Neural progenitor cell (in vitro differentiated cells): ENCODE measurements at regions not wholly inside any gene's neighbourhood (a gene's known extent, or its start where the extent isn't known, plus 50 kb on each side); places are given as distances from the start of the nearest gene placed in this dataset.

ENCODE experiments used
- DNase-seq: peaks from one replicate; pipeline ENCODE4 v3.0.0-alpha.2; 2016; ENCODE audit warnings: low spot score
- H2AFZ ChIP-seq: fragments of 200-600 bp; sonication (generic); replicated peaks from 2 replicates; pipeline ENCODE4 v1.6.1; 2016; ENCODE audit warnings: antibody characterized with exemption
- H3F3A ChIP-seq: fragments of 200-600 bp; sonication (generic); 2 replicates; pipeline ENCODE4 v1.6.1; 2016; ENCODE audit warnings: antibody characterized with exemption, low read depth
- H3K27ac ChIP-seq: fragments of 200-600 bp; sonication (generic); 2 replicates; pipeline ENCODE4 v1.5.1; 2016; ENCODE audit warnings: mild to moderate bottlenecking
- H3K27me3 ChIP-seq: fragments of 200-600 bp; sonication (generic); 2 replicates; pipeline ENCODE4 v1.6.1; 2016; ENCODE audit warnings: mild to moderate bottlenecking, moderate library complexity
- H3K36me3 ChIP-seq: fragments of 200-600 bp; sonication (generic); 2 replicates; pipeline ENCODE4 v1.5.1; 2016
- H3K4me1 ChIP-seq: fragments of 200-600 bp; sonication (generic); 2 replicates; pipeline ENCODE4 v1.6.1; 2016; ENCODE audit warnings: mixed run types
- H3K4me2 ChIP-seq: fragments of 200-600 bp; sonication (generic); 2 replicates; pipeline ENCODE4 v1.6.1; 2016
- H3K4me3 ChIP-seq: fragments of 200-600 bp; sonication (generic); 2 replicates; pipeline ENCODE4 v1.5.1; 2016
- H3K79me2 ChIP-seq: fragments of 200-600 bp; sonication (generic); 2 replicates; pipeline ENCODE4 v1.6.1; 2016; ENCODE audit warnings: low read depth
- H3K9ac ChIP-seq: fragments of 200-600 bp; sonication (generic); 2 replicates; pipeline ENCODE4 v1.6.1; 2016
- H3K9me3 ChIP-seq: fragments of 200-600 bp; sonication (generic); 2 replicates; pipeline ENCODE4 v1.5.1; 2016; ENCODE audit warnings: low read depth
- H4K20me1 ChIP-seq: fragments of 200-600 bp; sonication (generic); 2 replicates; pipeline ENCODE4 v1.6.1; 2016; ENCODE audit warnings: low read depth
- H3K27ac Mint-ChIP-seq: 3 replicates; pipeline ENCODE4 v1.8.0; 2021; ENCODE audit warnings: mixed read lengths
- H3K27me3 Mint-ChIP-seq: 2 replicates; pipeline ENCODE4 v1.8.0; 2022; ENCODE audit warnings: low read depth, mild to moderate bottlenecking, inconsistent platforms, moderate library complexity, mixed read lengths; ENCODE audit not compliant: insufficient read depth
- H3K36me3 Mint-ChIP-seq: 3 replicates; pipeline ENCODE4 v1.8.0; 2021; ENCODE audit warnings: mixed read lengths
- H3K4me1 Mint-ChIP-seq: 3 replicates; pipeline ENCODE4 v1.8.0; 2021; ENCODE audit warnings: mixed read lengths
- H3K4me3 Mint-ChIP-seq: 3 replicates; pipeline ENCODE4 v1.8.0; 2021; ENCODE audit warnings: mild to moderate bottlenecking, moderate library complexity, mixed read lengths
- H3K9me3 Mint-ChIP-seq: 3 replicates; pipeline ENCODE4 v1.8.0; 2020; ENCODE audit warnings: mixed read lengths
- CTCF ChIP-seq: fragments of 200-600 bp; sonication (generic); IDR thresholded peaks from 2 replicates; pipeline ENCODE4 v1.5.1; 2017; ENCODE audit warnings: antibody characterized with exemption, mild to moderate bottlenecking
- EZH2 ChIP-seq: fragments of 200-600 bp; sonication (generic); IDR thresholded peaks from 2 replicates; pipeline ENCODE4 v1.6.1; 2017; ENCODE audit warnings: antibody characterized with exemption, mild to moderate bottlenecking, moderate library complexity
- EZH2phosphoT487 ChIP-seq: fragments of 200-600 bp; sonication (generic); IDR thresholded peaks from 2 replicates; pipeline ENCODE4 v1.6.1; 2017; ENCODE audit warnings: antibody characterized with exemption

- Mint-ChIP-seq H3K27ac (no peak overlapping the region), H3K9me3 (peaks cover 11% of the 10 kb centered on the region), H3K36me3 (no peaks in the 10 kb centered on the region), H3K4me1 (peaks cover 16% of the 10 kb centered on the region), H3K27me3 (peaks cover 3% of the 10 kb centered on the region), H3K4me3 (no peak overlapping the region)
- H3F3A ChIP-seq, result no peaks in the 10 kb centered on the region
- no peaks in the 10 kb centered on the region for H3K79me2 ChIP-seq
- H3K4me2 ChIP-seq, result no peak overlapping the region
- H3K27me3 ChIP-seq, result peaks cover 18% of the 10 kb centered on the region
- H3K36me3 ChIP-seq, result no peaks in the 10 kb centered on the region
- no peak for TF ChIP-seq EZH2phosphoT487
- TF ChIP-seq EZH2, result no peak
- no peak for TF ChIP-seq CTCF
- H3K4me3 ChIP-seq, result no peak overlapping the region
- H4K20me1 ChIP-seq, result no peaks in the 10 kb centered on the region
- no peaks in the 10 kb centered on the region for H3K9me3 ChIP-seq
- no peak for DNase-seq
- no peak overlapping the region for H2AFZ ChIP-seq
- no peaks in the 10 kb centered on the region for H3K4me1 ChIP-seq
- H3K27ac ChIP-seq, result no peak overlapping the region
- H3K9ac ChIP-seq, result no peak overlapping the region
Observed at GRCh38 chr10:44306147-44306710, 78.7 kb downstream of the CXCL12 start.

GRCh38 chr10:44301781-44302355, 83.0 kb downstream of the CXCL12 start:
- Histone ChIP-seq H4K20me1 (no peaks in the 10 kb centered on the region), H3F3A (no peaks in the 10 kb centered on the region), H3K27me3 (no peaks in the 10 kb centered on the region), H3K9me3 (no peaks in the 10 kb centered on the region), H3K79me2 (no peaks in the 10 kb centered on the region), H3K27ac (no peak overlapping the region), H3K36me3 (no peaks in the 10 kb centered on the region), H3K9ac (no peak overlapping the region), H3K4me3 (no peak overlapping the region), H3K4me2 (no peak overlapping the region), H3K4me1 (peaks cover 20% of the 10 kb centered on the region), H2AFZ (no peak overlapping the region)
- Mint-ChIP-seq H3K36me3 (no peaks in the 10 kb centered on the region), H3K9me3 (peaks cover 9% of the 10 kb centered on the region), H3K4me3 (no peak overlapping the region), H3K27ac (no peak overlapping the region), H3K27me3 (no peaks in the 10 kb centered on the region), H3K4me1 (peaks cover 25% of the 10 kb centered on the region)
- TF ChIP-seq EZH2phosphoT487, result no peak
- DNase-seq, result no peak

- H3K4me1 ChIP-seq, result peaks cover 21% of the 10 kb centered on the region
- Mint-ChIP-seq H3K27ac (no peak overlapping the region), H3K9me3 (peaks cover 9% of the 10 kb centered on the region), H3K4me3 (no peak overlapping the region), H3K27me3 (no peaks in the 10 kb centered on the region), H3K4me1 (peaks cover 25% of the 10 kb centered on the region), H3K36me3 (no peaks in the 10 kb centered on the region)
- no peaks in the 10 kb centered on the region for H3K36me3 ChIP-seq
- H3K9ac ChIP-seq, result no peak overlapping the region
- H3F3A ChIP-seq, result no peaks in the 10 kb centered on the region
- H3K9me3 ChIP-seq, result no peaks in the 10 kb centered on the region
- TF ChIP-seq EZH2phosphoT487 (no peak), EZH2 (no peak), CTCF (no peak)
- H3K27me3 ChIP-seq, result no peaks in the 10 kb centered on the region
- no peaks in the 10 kb centered on the region for H4K20me1 ChIP-seq
- no peak overlapping the region for H3K4me2 ChIP-seq
- H3K79me2 ChIP-seq, result no peaks in the 10 kb centered on the region
- no peak for DNase-seq
- no peak overlapping the region for H3K4me3 ChIP-seq
- H3K27ac ChIP-seq, result no peak overlapping the region
- no peak overlapping the region for H2AFZ ChIP-seq
Observed at GRCh38 chr10:44300666-44301649, 83.9 kb downstream of the CXCL12 start.
